Esophagus squamous epithelium (tissue), 5 donors: ENCODE measurements at regions not wholly inside any gene's neighbourhood (a gene's known extent, or its start where the extent isn't known, plus 50 kb on each side); places are given as distances from the start of the nearest gene placed in this dataset.

Experiments
- DNase-seq: peaks from one replicate; lab custom pipeline; 2025; lab: John Stamatoyannopoulos, UW
- H3K27ac ChIP-seq, 4 donors: fragments of 200-600 bp; sonication (generic); one replicate each; pipeline ENCODE4 v1.5.1; 2016 to 2019; ENCODE audit warnings: mild to moderate bottlenecking in 1 of 4
- H3K27me3 ChIP-seq, 4 donors: fragments of 200-600 bp; sonication (generic); 1 replicate in 3 of 4; 2 replicates in 1 of 4; pipeline versions ENCODE4 v1.5.1 to v1.6.0; 2017 to 2021; ENCODE audit warnings: antibody characterized with exemption in 1 of 4
- H3K36me3 ChIP-seq, 3 donors: fragments of 200-600 bp; sonication (generic); one replicate each; pipeline ENCODE4 v1.5.1; 2016 to 2019
- H3K4me1 ChIP-seq, 3 donors: fragments of 200-600 bp; sonication (generic); one replicate each; pipeline ENCODE4 v1.5.1; 2017 to 2019
- H3K4me3 ChIP-seq, 4 donors: fragments of 200-600 bp; sonication (generic); 1 replicate in 3 of 4; 2 replicates in 1 of 4; pipeline ENCODE4 v1.5.1; 2016 to 2019; ENCODE audit warnings: mild to moderate bottlenecking in 2 of 4, moderate library complexity in 1 of 4
- H3K9me3 ChIP-seq, 3 donors: fragments of 200-600 bp; sonication (generic); one replicate each; pipeline ENCODE4 v1.5.1; 2016 to 2019
- POLR2A ChIP-seq, 4 donors: fragments of 450-650 bp; IDR thresholded peaks; one replicate each; pipeline ENCODE4 v1.6.1; 2017; ENCODE audit warnings: antibody characterized with exemption in 4 of 4, mild to moderate bottlenecking in 4 of 4, moderate library complexity in 3 of 4
- WGBS, 2 donors: methylation state at CpG; one replicate each; pipeline ENCODE4 v1.1.5; 2018; 5-methylcytosine and 5-hydroxymethylcytosine counted together
- intact Hi-C: fragments of 100-400 bp; cut with DNase I; formaldehyde crosslinking; loops from one replicate; pipeline ENCODE4 v1.15.0; 2022
- TF ChIP-seq, protein P1 (sequence below), 6 experiments: fragments of 450-650 bp in 4 of 6; fragments of 200-600 bp in 2 of 6; sonication (generic) in 2 of 6; IDR thresholded peaks; one replicate each; pipeline ENCODE4 v1.5.1; 2016 to 2019; ENCODE audit warnings: antibody characterized with exemption in 6 of 6, mild to moderate bottlenecking in 4 of 6, moderate library complexity in 4 of 6
- donor health status: DM: yes; HTN: yes; CAD: no.

DNA sequence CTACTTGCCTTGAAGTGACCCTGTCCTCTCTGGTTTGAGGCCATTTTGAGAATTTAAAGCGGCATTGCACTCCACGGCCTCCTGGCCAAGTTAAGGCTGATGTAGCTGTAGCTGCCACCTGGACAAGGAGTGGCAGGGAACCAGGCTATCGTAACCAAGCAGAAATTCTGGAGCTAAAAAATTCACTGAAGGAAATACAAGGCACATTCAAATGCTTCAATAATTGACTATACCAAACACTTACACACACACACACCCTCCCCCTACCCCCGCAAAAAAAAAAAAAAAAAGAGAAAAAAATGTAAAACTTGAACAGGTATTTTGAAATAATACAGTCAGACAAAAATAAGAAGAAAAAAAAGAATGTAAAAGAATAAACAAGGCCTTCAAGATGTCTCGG lies 409.0 kb upstream of the SEMA3A start:
- TF ChIP-seq, protein P1, sequence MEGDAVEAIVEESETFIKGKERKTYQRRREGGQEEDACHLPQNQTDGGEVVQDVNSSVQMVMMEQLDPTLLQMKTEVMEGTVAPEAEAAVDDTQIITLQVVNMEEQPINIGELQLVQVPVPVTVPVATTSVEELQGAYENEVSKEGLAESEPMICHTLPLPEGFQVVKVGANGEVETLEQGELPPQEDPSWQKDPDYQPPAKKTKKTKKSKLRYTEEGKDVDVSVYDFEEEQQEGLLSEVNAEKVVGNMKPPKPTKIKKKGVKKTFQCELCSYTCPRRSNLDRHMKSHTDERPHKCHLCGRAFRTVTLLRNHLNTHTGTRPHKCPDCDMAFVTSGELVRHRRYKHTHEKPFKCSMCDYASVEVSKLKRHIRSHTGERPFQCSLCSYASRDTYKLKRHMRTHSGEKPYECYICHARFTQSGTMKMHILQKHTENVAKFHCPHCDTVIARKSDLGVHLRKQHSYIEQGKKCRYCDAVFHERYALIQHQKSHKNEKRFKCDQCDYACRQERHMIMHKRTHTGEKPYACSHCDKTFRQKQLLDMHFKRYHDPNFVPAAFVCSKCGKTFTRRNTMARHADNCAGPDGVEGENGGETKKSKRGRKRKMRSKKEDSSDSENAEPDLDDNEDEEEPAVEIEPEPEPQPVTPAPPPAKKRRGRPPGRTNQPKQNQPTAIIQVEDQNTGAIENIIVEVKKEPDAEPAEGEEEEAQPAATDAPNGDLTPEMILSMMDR (IDR thresholded peaks at IDR 0.05) = no peak
- TF ChIP-seq POLR2A (IDR thresholded peaks at IDR 0.05) = no peak
- intact Hi-C loops = no loop called here
- H3K27me3 ChIP-seq = no peaks in the 10 kb centered on the region
- H3K36me3 ChIP-seq = no peaks in the 10 kb centered on the region
- WGBS, 2 donors = 63 to 91% methylated on average over 3 of the region's 5 CpGs
- H3K4me1 ChIP-seq = no peaks in the 10 kb centered on the region
- no peak for DNase-seq
- no peak overlapping the region for H3K27ac ChIP-seq
- H3K4me3 ChIP-seq = no peak overlapping the region
- peaks cover 0 to 8% (median 0%) of the 10 kb centered on the region in 3 donors for H3K9me3 ChIP-seq

- intact Hi-C loops = no loop called here
- H3K9me3 ChIP-seq = no peaks in the 10 kb centered on the region
- no peaks in the 10 kb centered on the region for H3K27me3 ChIP-seq
- TF ChIP-seq, protein P1 (IDR thresholded peaks at IDR 0.05) = no peak
- no peak for TF ChIP-seq POLR2A (IDR thresholded peaks at IDR 0.05)
- no peaks in the 10 kb centered on the region for H3K36me3 ChIP-seq
- no peak for DNase-seq
- H3K4me3 ChIP-seq = no peak overlapping the region
- H3K4me1 ChIP-seq = peaks cover 0 to 5% (median 0%) of the 10 kb centered on the region in 3 donors
- H3K27ac ChIP-seq = no peak overlapping the region
- 69 to 70% methylated on average over 4 of the region's 4 CpGs for WGBS, 2 donors
Observed at GRCh38 chr7:84595026-84595425, 400.4 kb upstream of the SEMA3A start.

GRCh38 chr7:84591897-84592296 lies 397.3 kb upstream of the SEMA3A start:
- Histone ChIP-seq H3K27ac (no peak overlapping the region), H3K4me1 (peaks cover 0 to 20% (median 0%) of the 10 kb centered on the region in 3 donors), H3K9me3 (no peaks in the 10 kb centered on the region), H3K4me3 (no peak overlapping the region), H3K36me3 (no peaks in the 10 kb centered on the region), H3K27me3 (no peaks in the 10 kb centered on the region)
- TF ChIP-seq POLR2A (IDR thresholded peaks at IDR 0.05) = no peak
- TF ChIP-seq, protein P1 (IDR thresholded peaks at IDR 0.05) = no peak
- DNase-seq = no peak
- intact Hi-C loops = no loop called here
- WGBS, 2 donors = 93 to 97% methylated on average over 2 of the region's 2 CpGs

DNA sequence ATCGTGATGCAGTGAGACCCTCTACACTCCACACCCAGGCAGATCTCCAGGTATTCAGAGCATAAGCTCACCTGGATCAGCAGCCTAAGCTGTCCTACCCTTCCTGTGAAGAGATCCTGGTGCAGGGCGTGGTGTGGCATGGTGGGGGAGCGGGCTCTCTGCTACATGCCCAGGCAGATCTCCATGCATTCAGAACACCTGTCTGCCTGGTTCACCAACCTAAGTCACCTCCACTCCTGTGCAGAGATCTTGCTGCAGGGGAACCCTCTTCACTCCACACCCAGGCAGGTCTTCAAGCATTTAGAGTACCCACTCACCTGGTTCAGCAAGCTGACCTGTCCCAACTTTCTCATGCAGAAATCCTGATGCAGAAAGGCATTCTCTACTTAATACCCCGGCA lies 394.4 kb upstream of the SEMA3A start:
- H3K4me1 ChIP-seq = peaks cover 0 to 15% (median 0%) of the 10 kb centered on the region in 3 donors
- H3K27ac ChIP-seq = peak overlapping the region in 1 of 4 donors; percentile 54
- intact Hi-C loops = no loop called here
- H3K9me3 ChIP-seq = no peaks in the 10 kb centered on the region
- H3K36me3 ChIP-seq = no peaks in the 10 kb centered on the region
- H3K4me3 ChIP-seq = no peak overlapping the region
- DNase-seq = no peak
- H3K27me3 ChIP-seq = no peaks in the 10 kb centered on the region
- TF ChIP-seq, protein P1 (IDR thresholded peaks at IDR 0.05) = no peak
- TF ChIP-seq POLR2A (IDR thresholded peaks at IDR 0.05) = no peak
- 58% methylated on average over 3 to 4 of the region's 4 CpGs for WGBS, 2 donors

DNA sequence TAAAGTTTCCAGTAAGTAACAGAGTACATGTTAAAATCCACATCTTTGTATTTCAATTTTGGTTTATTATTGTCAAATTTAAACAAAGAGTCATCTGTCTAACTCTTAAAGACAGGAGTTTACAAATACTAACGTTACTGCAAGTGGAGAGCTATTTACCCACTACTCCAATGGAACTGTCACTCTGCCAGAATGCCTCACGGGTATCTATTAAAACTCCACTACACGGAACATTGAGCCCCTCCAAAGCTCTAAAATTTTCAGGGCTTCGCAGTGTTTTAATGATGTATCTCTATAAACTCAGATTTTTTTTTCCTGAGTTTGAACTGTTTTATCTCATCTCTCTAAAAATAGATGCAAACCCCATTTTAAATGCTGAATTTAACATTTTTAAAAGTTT lies 388.7 kb upstream of the SEMA3A start:
- no peak for TF ChIP-seq POLR2A (IDR thresholded peaks at IDR 0.05)
- TF ChIP-seq, protein P1 (IDR thresholded peaks at IDR 0.05) = no peak
- 53 to 61% methylated on average over 4 of the region's 4 CpGs for WGBS, 2 donors
- H3K36me3 ChIP-seq = no peaks in the 10 kb centered on the region
- H3K27me3 ChIP-seq = no peaks in the 10 kb centered on the region
- peaks cover 0 to under 1% (median 0%) of the 10 kb centered on the region in 3 donors for H3K4me1 ChIP-seq
- no peaks in the 10 kb centered on the region for H3K9me3 ChIP-seq
- H3K4me3 ChIP-seq = no peak overlapping the region
- intact Hi-C loops = no loop called here
- H3K27ac ChIP-seq = no peak overlapping the region
- no peak for DNase-seq
